Panc1 (cell line): ENCODE measurements at regions not wholly inside any gene's neighbourhood (a gene's known extent, or its start where the extent isn't known, plus 50 kb on each side); places are given as distances from the start of the nearest gene placed in this dataset.

Experiments
- POLR2AphosphoS5 ChIP-seq: IDR thresholded peaks from 2 replicates; pipeline ENCODE4 v1.6.1; 2012; ENCODE audit warnings: mild to moderate bottlenecking, low read depth, low read length, moderate library complexity
- SIN3A ChIP-seq: IDR thresholded peaks from 2 replicates; pipeline ENCODE4 v1.6.1; 2012; ENCODE audit warnings: low read depth, mild to moderate bottlenecking, low read length, moderate library complexity, borderline replicate concordance; ENCODE audit not compliant: insufficient read depth
- TF ChIP-seq, protein P1 (sequence below), 2 experiments: IDR thresholded peaks; 2 replicates each; pipeline ENCODE4 v1.6.1; 2011 to 2012; ENCODE audit warnings: low read depth in 2 of 2, control low read depth in 1 of 2, low read length in 1 of 2, mild to moderate bottlenecking in 1 of 2, moderate library complexity in 1 of 2; ENCODE audit not compliant: insufficient read depth in 1 of 2
- TF ChIP-seq, protein P2 (sequence below): fragments of 450-650 bp; IDR thresholded peaks from 2 replicates; pipeline ENCODE4 v1.5.1; 2017; ENCODE audit warnings: mild to moderate bottlenecking

DNA sequence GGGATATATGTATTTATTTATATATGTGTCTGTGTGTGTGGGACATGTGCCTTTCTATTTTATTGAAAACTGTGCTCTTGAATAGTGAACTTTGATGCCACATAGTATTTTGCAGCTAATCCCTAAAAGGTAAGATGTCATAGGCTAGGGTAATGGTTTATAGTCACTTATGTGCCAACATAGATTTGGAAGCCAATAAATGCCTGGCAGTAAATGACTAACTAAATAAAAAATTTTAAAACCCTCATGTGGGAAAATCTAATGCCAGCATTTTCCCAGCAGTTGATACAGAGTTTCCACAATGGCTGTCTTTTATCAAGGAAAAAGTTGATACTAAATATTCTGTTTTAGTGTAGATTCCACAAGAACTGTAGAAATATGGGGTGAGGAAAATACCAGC, 101.5 kb upstream of the IMMP2L start:
- TF ChIP-seq, protein P1, sequence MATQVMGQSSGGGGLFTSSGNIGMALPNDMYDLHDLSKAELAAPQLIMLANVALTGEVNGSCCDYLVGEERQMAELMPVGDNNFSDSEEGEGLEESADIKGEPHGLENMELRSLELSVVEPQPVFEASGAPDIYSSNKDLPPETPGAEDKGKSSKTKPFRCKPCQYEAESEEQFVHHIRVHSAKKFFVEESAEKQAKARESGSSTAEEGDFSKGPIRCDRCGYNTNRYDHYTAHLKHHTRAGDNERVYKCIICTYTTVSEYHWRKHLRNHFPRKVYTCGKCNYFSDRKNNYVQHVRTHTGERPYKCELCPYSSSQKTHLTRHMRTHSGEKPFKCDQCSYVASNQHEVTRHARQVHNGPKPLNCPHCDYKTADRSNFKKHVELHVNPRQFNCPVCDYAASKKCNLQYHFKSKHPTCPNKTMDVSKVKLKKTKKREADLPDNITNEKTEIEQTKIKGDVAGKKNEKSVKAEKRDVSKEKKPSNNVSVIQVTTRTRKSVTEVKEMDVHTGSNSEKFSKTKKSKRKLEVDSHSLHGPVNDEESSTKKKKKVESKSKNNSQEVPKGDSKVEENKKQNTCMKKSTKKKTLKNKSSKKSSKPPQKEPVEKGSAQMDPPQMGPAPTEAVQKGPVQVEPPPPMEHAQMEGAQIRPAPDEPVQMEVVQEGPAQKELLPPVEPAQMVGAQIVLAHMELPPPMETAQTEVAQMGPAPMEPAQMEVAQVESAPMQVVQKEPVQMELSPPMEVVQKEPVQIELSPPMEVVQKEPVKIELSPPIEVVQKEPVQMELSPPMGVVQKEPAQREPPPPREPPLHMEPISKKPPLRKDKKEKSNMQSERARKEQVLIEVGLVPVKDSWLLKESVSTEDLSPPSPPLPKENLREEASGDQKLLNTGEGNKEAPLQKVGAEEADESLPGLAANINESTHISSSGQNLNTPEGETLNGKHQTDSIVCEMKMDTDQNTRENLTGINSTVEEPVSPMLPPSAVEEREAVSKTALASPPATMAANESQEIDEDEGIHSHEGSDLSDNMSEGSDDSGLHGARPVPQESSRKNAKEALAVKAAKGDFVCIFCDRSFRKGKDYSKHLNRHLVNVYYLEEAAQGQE (IDR thresholded peaks at IDR 0.05; ENCODE audit: insufficient read depth in 1 of 2, low read depth in 2 of 2, low read length in 1 of 2), result no peak
- TF ChIP-seq, protein P2, sequence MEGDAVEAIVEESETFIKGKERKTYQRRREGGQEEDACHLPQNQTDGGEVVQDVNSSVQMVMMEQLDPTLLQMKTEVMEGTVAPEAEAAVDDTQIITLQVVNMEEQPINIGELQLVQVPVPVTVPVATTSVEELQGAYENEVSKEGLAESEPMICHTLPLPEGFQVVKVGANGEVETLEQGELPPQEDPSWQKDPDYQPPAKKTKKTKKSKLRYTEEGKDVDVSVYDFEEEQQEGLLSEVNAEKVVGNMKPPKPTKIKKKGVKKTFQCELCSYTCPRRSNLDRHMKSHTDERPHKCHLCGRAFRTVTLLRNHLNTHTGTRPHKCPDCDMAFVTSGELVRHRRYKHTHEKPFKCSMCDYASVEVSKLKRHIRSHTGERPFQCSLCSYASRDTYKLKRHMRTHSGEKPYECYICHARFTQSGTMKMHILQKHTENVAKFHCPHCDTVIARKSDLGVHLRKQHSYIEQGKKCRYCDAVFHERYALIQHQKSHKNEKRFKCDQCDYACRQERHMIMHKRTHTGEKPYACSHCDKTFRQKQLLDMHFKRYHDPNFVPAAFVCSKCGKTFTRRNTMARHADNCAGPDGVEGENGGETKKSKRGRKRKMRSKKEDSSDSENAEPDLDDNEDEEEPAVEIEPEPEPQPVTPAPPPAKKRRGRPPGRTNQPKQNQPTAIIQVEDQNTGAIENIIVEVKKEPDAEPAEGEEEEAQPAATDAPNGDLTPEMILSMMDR, result no peak
- TF ChIP-seq POLR2AphosphoS5 (no peak), SIN3A (no peak)
